K562 (cell line): ENCODE measurements at regions not wholly inside any gene's neighbourhood (a gene's known extent, or its start where the extent isn't known, plus 50 kb on each side); places are given as distances from the start of the nearest gene placed in this dataset.

Source experiments
- ATAC-seq: fragments of 200-7000 bp; cut with Tn5 transposase; 3 replicates; pipeline ENCODE4 v1.9.1; 2020; ENCODE audit warnings: moderate library complexity
- BruUV-seq: library from RNA; stranded (reverse); fragments of 400-500 nt; replicated peaks from 2 replicates; lab custom pipeline; 2021; lab: Mats Ljungman, UMichigan
- CTCF ChIA-PET: fragments of 300-600 bp; formaldehyde crosslinking; extraction: SDS; loops from one replicate; lab custom pipeline; 2021; ENCODE audit warnings: low intra/inter-chr PET ratio; lab: Yijun Ruan, JAX
- POLR2A ChIA-PET: fragments of 300-600, 350-650 bp; sonication (Branson Sonifier 250); formaldehyde crosslinking; extraction: SDS; loops from one replicate; lab custom pipeline; 2021; ENCODE audit warnings: antibody characterized with exemption, inconsistent platforms; lab: Yijun Ruan, JAX
- DNase-seq, 4 experiments: peaks; one replicate each; pipeline versions ENCODE4 v3.0.0 to v3.0.0-alpha.2; 2011 to 2018; ENCODE audit warnings: low spot score in 3 of 4, mixed read lengths in 3 of 4; ENCODE audit errors: extremely low read depth in 1 of 4
- FAIRE-seq: peaks from 2 replicates; lab custom pipeline; 2011; peaks lifted over from hg19 to GRCh38; lab: Jason Lieb, UNC
- H2AFZ ChIP-seq: 2 replicates; pipeline ENCODE4 v1.6.0; 2011; ENCODE audit warnings: low read depth, low read length, control low read depth, inconsistent platforms
- H3K27ac ChIP-seq: fragments of 200-600 bp; 3 replicates; pipeline ENCODE4 v1.8.0; 2011; ENCODE audit warnings: low read depth, mild to moderate bottlenecking, control low read depth, inconsistent platforms, low read length, moderate library complexity, mixed read lengths; ENCODE audit errors: extremely low read depth
- H3K27me3 ChIP-seq, 2 experiments: fragments of 300-600 bp in 1 of 2; 2 replicates in 1 of 2; 3 replicates in 1 of 2; pipeline versions ENCODE4 v1.6.0 to v1.8.0; 2011; ENCODE audit warnings: inconsistent platforms in 2 of 2, low read length in 2 of 2, mild to moderate bottlenecking in 1 of 2, mixed read lengths in 1 of 2, moderate library complexity in 1 of 2; ENCODE audit not compliant: control insufficient read depth in 2 of 2, insufficient read depth in 2 of 2
- H3K36me3 ChIP-seq: fragments of 300-600 bp; 3 replicates; pipeline ENCODE4 v1.8.0; 2011; ENCODE audit warnings: mild to moderate bottlenecking, low read length, inconsistent platforms; ENCODE audit not compliant: control insufficient read depth, insufficient read depth
- H3K4me1 ChIP-seq, 2 experiments: fragments of 200-600 bp in 1 of 2; replicated peaks in 1 of 2; 2 replicates in 1 of 2; 3 replicates in 1 of 2; pipeline versions ENCODE4 v1.5.1 to v1.8.0; 2011; ENCODE audit warnings: inconsistent platforms in 2 of 2, low read length in 2 of 2, mild to moderate bottlenecking in 1 of 2, mixed read lengths in 1 of 2, moderate library complexity in 1 of 2; ENCODE audit not compliant: control insufficient read depth in 2 of 2, insufficient read depth in 2 of 2
- H3K4me2 ChIP-seq: 2 replicates; pipeline ENCODE4 v1.6.1; 2011; ENCODE audit warnings: low read length, control low read depth, inconsistent platforms, mixed read lengths; ENCODE audit not compliant: insufficient read depth
- H3K4me3 ChIP-seq: fragments of 200-600 bp; sonication (generic), shearing (Covaris generic); 2 replicates; pipeline ENCODE4 v1.5.1; 2016; ENCODE audit warnings: control low read depth, inconsistent platforms
- H3K79me2 ChIP-seq: fragments of 200-600 bp; 3 replicates; pipeline ENCODE4 v1.8.0; 2011; ENCODE audit warnings: low read length, inconsistent platforms; ENCODE audit not compliant: control insufficient read depth, insufficient read depth
- H3K9ac ChIP-seq, 2 experiments: 2 replicates each; pipeline versions ENCODE4 v1.6.0 to v1.6.1; 2011; ENCODE audit warnings: low read depth in 2 of 2, low read length in 2 of 2, control low read depth in 1 of 2, inconsistent platforms in 1 of 2, mild to moderate bottlenecking in 1 of 2, mixed read lengths in 1 of 2; ENCODE audit not compliant: insufficient read depth in 1 of 2
- H3K9me1 ChIP-seq: one replicate; pipeline ENCODE4 v1.6.0; 2011; ENCODE audit warnings: inconsistent platforms, mild to moderate bottlenecking, low read length, moderate library complexity; ENCODE audit not compliant: control insufficient read depth, insufficient read depth
- H3K9me3 ChIP-seq: replicated peaks from 2 replicates; pipeline ENCODE4 v1.5.1; 2011; ENCODE audit warnings: low read depth, low read length, inconsistent platforms; ENCODE audit not compliant: control insufficient read depth, insufficient read depth
- H4K20me1 ChIP-seq: replicated peaks from 2 replicates; pipeline ENCODE4 v1.6.1; 2011; ENCODE audit warnings: low read length, inconsistent platforms, mixed read lengths; ENCODE audit not compliant: control insufficient read depth, insufficient read depth
- FOXK2 ChIP-seq, 2 experiments: fragments of 450-650 bp; IDR thresholded peaks in 1 of 2; conservative IDR thresholded peaks in 1 of 2; 2 replicates each; pipeline ENCODE4 v1.6.1; 2016; ENCODE audit warnings: low read depth in 2 of 2, mild to moderate bottlenecking in 1 of 2
- KAT7 ChIP-seq: sonication (generic); formaldehyde crosslinking; IDR thresholded peaks from 2 replicates; pipeline ENCODE4 v1.8.0; 2022; ENCODE audit warnings: missing genetic modification reagents, mild to moderate bottlenecking, borderline replicate concordance
- POLR2AphosphoS2 ChIP-seq: IDR thresholded peaks from 2 replicates; pipeline ENCODE4 v1.6.1; 2012; ENCODE audit warnings: low read length, improper control_type of control experiment
- SP2 ChIP-seq: IDR thresholded peaks from 2 replicates; pipeline ENCODE4 v1.6.1; 2011; ENCODE audit warnings: mild to moderate bottlenecking, low read depth, low read length, moderate library complexity; ENCODE audit not compliant: poor library complexity, severe bottlenecking; ENCODE audit errors: extremely low read depth
- SRSF9 ChIP-seq: fragments of 200-400 bp; formaldehyde crosslinking; IDR thresholded peaks from 2 replicates; pipeline ENCODE4 v1.6.1; 2017; ENCODE audit warnings: low read depth, low read length, borderline replicate concordance
- STAT5A ChIP-seq: IDR thresholded peaks from 2 replicates; pipeline ENCODE4 v1.6.1; 2012; ENCODE audit warnings: low read length, inconsistent platforms, borderline replicate concordance
- TEAD4 ChIP-seq, 2 experiments: sonication (generic) in 1 of 2; formaldehyde crosslinking in 1 of 2; IDR thresholded peaks; 2 replicates each; pipeline versions ENCODE4 v1.6.1 to v1.8.0; 2012 to 2022; ENCODE audit warnings: borderline replicate concordance in 1 of 2, inconsistent platforms in 1 of 2, low read length in 1 of 2, mild to moderate bottlenecking in 1 of 2, missing genetic modification reagents in 1 of 2
- YBX1 ChIP-seq: fragments of 450-650 bp; IDR thresholded peaks from 2 replicates; pipeline ENCODE4 v1.7.1; 2016; ENCODE audit warnings: mild to moderate bottlenecking
- ZSCAN32 ChIP-seq: fragments of 450-650 bp; formaldehyde crosslinking; IDR thresholded peaks from 2 replicates; pipeline ENCODE4 v1.4.0; 2020; ENCODE audit warnings: mild to moderate bottlenecking, moderate library complexity
- whole genome bisulfite sequencing: fragments of 100-300 bp; shearing (Covaris generic); methylation state at CpG from one replicate; pipeline ENCODE4 v1.1.6; 2016; ENCODE audit warnings: low coverage, mixed read lengths; ENCODE audit not compliant: insufficient coverage; ENCODE audit errors: missing lambda C conversion rate; 5-methylcytosine and 5-hydroxymethylcytosine counted together
- in situ Hi-C: fragments of 300-500 bp; cut with MboI; formaldehyde crosslinking; loops from 4 replicates; pipeline ENCODE4 v1.15.0; 2018; ENCODE audit warnings: inconsistent platforms, mixed read lengths
- intact Hi-C: fragments of 100-400 bp; cut with micrococcal nuclease; formaldehyde crosslinking; loops from 2 replicates; pipeline ENCODE4 v1.14.2; 2022
- TF ChIP-seq, protein P1 (sequence below): sonication (generic); formaldehyde crosslinking; IDR thresholded peaks from 2 replicates; pipeline ENCODE4 v1.8.0; 2023; ENCODE audit warnings: mild to moderate bottlenecking, missing genetic modification reagents
- TF ChIP-seq, protein P2 (sequence below): fragments of 450-650 bp; IDR thresholded peaks from 2 replicates; pipeline ENCODE4 v1.6.1; 2016; ENCODE audit warnings: mild to moderate bottlenecking

- TF ChIP-seq, protein P1, sequence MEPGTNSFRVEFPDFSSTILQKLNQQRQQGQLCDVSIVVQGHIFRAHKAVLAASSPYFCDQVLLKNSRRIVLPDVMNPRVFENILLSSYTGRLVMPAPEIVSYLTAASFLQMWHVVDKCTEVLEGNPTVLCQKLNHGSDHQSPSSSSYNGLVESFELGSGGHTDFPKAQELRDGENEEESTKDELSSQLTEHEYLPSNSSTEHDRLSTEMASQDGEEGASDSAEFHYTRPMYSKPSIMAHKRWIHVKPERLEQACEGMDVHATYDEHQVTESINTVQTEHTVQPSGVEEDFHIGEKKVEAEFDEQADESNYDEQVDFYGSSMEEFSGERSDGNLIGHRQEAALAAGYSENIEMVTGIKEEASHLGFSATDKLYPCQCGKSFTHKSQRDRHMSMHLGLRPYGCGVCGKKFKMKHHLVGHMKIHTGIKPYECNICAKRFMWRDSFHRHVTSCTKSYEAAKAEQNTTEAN (CRISPR knock-in tag), result no peak
Observed at GRCh38 chr10:111430070-111430469, 353.2 kb downstream of the ADRA2A start (continued).

DNA sequence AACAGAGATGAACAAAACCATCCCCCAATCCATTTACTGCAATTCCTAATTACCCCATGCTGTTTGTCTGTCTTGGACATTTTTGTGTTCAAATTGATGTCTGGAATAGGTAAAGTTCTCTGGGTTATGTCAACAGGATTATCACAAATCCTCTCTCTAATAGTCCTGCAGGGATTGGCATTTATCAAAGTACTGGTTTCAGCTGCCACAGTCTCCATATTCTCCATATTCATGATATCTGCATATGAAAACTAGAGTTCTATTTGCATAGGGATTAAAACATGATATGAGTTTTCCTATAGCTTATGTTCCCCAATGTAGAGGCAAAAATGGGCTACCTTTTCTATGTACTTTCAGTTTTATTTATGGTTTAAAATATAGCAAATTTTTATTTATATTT lies 355.8 kb downstream of the ADRA2A start:
- no peak overlapping the region for H3K9ac ChIP-seq
- ChIA-PET CTCF (no interaction called here), POLR2A (no interaction called here)
- BruUV-seq, result no TSS peak
- DNase-seq (no peak), ATAC-seq (no peak), FAIRE-seq (no peak)
- no peak overlapping the region for H3K4me2 ChIP-seq
- H3K9me3 ChIP-seq, result no peaks in the 10 kb centered on the region
- no peak overlapping the region for H2AFZ ChIP-seq
- H3K27ac ChIP-seq, result no peak overlapping the region
- no peaks in the 10 kb centered on the region for H4K20me1 ChIP-seq
- H3K36me3 ChIP-seq, result no peaks in the 10 kb centered on the region
- no peaks in the 10 kb centered on the region for H3K79me2 ChIP-seq
- in situ Hi-C loops, result no loop called here
- no peaks in the 10 kb centered on the region for H3K27me3 ChIP-seq
- intact Hi-C loops, result no loop called here
- no peak for TF ChIP-seq KAT7 (CRISPR knock-in tag)
- no peak overlapping the region for H3K4me3 ChIP-seq
- H3K4me1 ChIP-seq, result no peaks in the 10 kb centered on the region
- no peaks in the 10 kb centered on the region for H3K9me1 ChIP-seq

DNA sequence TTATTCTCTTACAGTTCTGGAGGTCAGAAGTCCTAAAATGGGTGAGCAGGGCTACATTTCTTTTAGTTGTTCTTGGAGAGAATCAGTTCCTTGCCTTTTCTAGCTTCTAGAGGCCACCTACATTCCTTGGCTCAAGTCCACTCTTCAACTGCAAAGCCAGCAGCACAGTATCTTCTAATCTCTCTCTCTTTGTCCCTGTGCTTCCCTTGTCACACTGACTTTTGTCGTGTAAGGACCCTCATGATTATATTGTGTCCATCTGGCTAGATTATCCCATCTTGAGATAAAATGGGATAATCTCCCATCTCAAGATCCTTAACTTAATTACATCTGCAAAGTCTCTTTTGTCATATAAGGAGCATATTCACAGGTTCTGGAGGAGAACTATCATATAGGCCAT lies 359.0 kb downstream of the ADRA2A start:
- Histone ChIP-seq H3K9me3 (no peaks in the 10 kb centered on the region), H3K36me3 (no peaks in the 10 kb centered on the region), H3K4me1 (no peaks in the 10 kb centered on the region), H3K4me2 (no peak overlapping the region), H3K4me3 (no peak overlapping the region), H3K9ac (no peak overlapping the region), H3K79me2 (no peaks in the 10 kb centered on the region), H2AFZ (no peak overlapping the region), H3K27ac (no peak overlapping the region), H4K20me1 (no peaks in the 10 kb centered on the region), H3K27me3 (no peaks in the 10 kb centered on the region), H3K9me1 (no peaks in the 10 kb centered on the region)
- DNase-seq (no peak), FAIRE-seq (no peak), ATAC-seq (no peak)
- no TSS peak for BruUV-seq
- POLR2A ChIA-PET, result no interaction called here
- WGBS, result 0% methylated on average over 1 of the region's 1 CpG
- intact Hi-C loops (no loop called here), in situ Hi-C loops (no loop called here)
- CTCF ChIA-PET, result no interaction called here
- no peak for TF ChIP-seq POLR2AphosphoS2
- TF ChIP-seq YBX1, result no peak
- no peak for TF ChIP-seq ZSCAN32 (CRISPR knock-in tag)
- TF ChIP-seq FOXK2 (conservative IDR thresholded peaks at IDR 0.05 in 1 of 2, IDR thresholded peaks at IDR 0.05 in 1 of 2; ENCODE audit: low read depth in 2 of 2), result no peak
- TF ChIP-seq SRSF9, result no peak
- no peak for TF ChIP-seq STAT5A
- no peak for TF ChIP-seq TEAD4 (IDR thresholded peaks at IDR 0.05; ENCODE audit: low read length)
- no peak for TF ChIP-seq TEAD4 (CRISPR knock-in tag; IDR thresholded peaks at IDR 0.05; ENCODE audit: borderline replicate concordance)
- TF ChIP-seq, protein P2, sequence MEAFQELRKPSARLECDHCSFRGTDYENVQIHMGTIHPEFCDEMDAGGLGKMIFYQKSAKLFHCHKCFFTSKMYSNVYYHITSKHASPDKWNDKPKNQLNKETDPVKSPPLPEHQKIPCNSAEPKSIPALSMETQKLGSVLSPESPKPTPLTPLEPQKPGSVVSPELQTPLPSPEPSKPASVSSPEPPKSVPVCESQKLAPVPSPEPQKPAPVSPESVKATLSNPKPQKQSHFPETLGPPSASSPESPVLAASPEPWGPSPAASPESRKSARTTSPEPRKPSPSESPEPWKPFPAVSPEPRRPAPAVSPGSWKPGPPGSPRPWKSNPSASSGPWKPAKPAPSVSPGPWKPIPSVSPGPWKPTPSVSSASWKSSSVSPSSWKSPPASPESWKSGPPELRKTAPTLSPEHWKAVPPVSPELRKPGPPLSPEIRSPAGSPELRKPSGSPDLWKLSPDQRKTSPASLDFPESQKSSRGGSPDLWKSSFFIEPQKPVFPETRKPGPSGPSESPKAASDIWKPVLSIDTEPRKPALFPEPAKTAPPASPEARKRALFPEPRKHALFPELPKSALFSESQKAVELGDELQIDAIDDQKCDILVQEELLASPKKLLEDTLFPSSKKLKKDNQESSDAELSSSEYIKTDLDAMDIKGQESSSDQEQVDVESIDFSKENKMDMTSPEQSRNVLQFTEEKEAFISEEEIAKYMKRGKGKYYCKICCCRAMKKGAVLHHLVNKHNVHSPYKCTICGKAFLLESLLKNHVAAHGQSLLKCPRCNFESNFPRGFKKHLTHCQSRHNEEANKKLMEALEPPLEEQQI, result no peak
- TF ChIP-seq SP2, result no peak
